Renal cortex interstitium (tissue), 11 donors: ENCODE measurements at regions not wholly inside any gene's neighbourhood (a gene's known extent, or its start where the extent isn't known, plus 50 kb on each side); places are given as distances from the start of the nearest gene placed in this dataset.
A peak's percentile ranks its signal among the peaks of the same experiment; 100 is the strongest.

ENCODE experiments used
- DNase-seq, 11 donors: peaks; one replicate each; pipeline ENCODE4 v3.0.0-alpha.2; 2013; ENCODE audit warnings: low read depth in 9 of 11, low spot score in 4 of 11; ENCODE audit errors: extremely low read depth in 1 of 11

DNA sequence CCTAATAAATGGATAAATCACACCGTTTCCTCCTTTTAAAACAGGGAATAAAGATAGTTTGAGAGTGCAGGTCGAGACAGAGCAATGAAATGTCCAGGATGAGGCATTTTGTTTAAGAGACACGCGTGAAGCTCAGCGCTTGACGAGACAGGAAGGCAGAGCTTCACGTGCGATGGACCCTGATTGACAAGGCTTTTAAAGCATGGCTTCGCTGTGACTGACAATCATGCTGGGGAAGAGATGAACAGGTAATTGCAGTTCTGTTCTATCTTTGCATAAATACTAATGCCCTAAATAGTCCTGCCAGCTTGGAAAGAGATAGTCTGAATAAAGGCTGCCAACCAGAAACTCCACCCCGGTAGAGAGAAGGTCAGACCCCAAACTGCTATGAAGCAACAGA, 442.3 kb upstream of the PFKP start:
- DNase-seq, result no peak

GRCh38 chr10:2623675-2624274, 443.6 kb upstream of the PFKP start:
- no peak for DNase-seq

DNA sequence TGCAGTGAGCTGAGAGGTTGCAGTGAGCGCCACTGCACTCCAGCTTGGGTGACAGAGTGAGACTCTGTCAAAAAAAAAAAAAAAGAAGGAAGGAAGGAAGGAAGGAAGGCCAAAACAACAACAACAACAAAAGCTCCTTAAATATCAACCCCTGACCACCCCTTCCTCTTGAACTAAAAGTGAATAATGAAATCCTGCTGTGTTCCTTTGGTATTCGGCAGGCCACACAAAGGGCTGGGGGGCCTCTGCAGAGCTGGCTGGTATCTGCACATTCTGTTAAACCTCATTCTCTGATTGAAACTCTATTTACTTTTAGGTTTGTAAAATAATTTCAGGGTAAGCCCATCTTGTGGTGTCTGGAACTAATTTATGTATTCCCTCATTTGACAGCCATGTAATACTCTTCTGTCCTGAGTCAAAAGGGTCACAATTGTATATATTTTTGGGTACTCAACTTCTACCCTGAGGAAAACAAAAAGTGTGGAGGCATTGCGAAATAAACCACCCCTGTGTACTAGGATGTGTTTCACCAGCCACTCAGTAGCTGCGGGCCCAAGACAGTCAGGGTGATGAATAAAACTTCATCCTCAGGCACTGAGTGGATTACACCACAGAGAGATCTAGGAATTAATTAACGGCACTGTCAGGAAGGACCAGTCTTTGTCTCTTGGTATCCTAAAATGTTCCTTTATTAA, 446.4 kb upstream of the PFKP start:
- DNase-seq, result no peak

GRCh38 chr10:2619916-2620315, 447.4 kb upstream of the PFKP start:
- no peak for DNase-seq

- DNase-seq, result peak; percentile 4 to 30 (median 13)
These were observed 447.9 kb upstream of the PFKP start for GRCh38 chr10:2619472-2619871.

- no peak for DNase-seq
These were observed 448.7 kb upstream of the PFKP start for GRCh38 chr10:2618690-2619089.

DNA sequence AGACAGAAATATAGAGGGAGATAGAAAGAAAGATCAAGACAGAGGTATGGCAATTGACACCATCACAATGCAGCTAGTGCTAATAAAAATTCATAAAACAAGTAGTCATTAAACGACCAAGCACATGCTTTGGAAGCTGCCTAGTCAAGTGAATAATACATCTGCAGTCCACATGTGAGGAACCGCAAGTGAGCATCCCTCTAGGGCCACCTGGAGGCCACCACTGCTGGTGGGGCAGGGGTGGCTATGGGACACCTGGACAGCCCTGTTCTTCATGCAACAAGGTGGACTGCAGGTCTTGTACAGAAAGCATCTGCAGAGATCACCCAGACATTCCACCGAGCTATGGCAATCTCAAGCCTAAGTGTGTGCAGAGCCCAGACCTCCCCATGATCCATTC, 451.1 kb upstream of the PFKP start:
- no peak for DNase-seq

DNA sequence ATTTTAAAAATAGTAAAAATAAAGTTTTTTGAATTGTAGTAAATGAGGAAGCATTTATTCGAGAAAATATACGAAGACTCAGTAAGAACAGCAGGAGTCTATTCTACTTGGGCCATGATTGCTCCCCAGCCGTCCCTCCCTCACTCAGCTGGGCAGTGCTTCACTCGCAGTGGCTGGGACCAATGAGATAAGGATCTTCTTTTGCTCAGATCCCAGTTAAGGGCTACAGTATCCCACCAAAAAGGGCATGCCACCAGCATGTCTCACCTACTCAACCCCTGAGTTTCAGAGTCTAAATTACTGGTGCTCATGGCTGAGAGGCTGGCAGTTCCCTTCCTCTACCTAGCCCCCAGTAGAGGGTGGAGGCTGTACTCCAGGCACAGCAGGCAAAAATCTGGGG, 455.7 kb upstream of the PFKP start:
- no peak for DNase-seq

- no peak for DNase-seq
These were observed 456.4 kb upstream of the PFKP start for GRCh38 chr10:2610946-2611345.

DNA sequence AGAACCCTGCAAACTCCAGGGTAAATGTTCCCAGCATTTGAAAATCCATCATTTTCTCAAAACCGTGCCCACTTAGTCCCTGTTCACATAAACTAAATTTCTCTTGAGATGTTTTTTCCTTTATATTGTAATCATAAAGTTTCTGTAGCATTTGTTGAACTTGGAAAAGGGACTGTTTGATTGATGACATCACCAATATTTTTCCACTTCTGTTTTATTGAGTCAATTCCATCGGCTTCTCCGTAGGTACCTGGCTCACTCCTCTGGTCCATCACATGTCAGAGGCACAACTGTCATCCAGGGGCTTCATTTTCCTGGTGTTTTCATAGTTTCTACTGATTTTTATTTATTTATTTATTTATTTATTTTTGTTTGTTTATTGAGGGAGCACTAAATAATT, 462.5 kb upstream of the PFKP start:
- no peak for DNase-seq

- no peak for DNase-seq
These were observed 467.8 kb upstream of the PFKP start for GRCh38 chr10:2599571-2599970.

DNA sequence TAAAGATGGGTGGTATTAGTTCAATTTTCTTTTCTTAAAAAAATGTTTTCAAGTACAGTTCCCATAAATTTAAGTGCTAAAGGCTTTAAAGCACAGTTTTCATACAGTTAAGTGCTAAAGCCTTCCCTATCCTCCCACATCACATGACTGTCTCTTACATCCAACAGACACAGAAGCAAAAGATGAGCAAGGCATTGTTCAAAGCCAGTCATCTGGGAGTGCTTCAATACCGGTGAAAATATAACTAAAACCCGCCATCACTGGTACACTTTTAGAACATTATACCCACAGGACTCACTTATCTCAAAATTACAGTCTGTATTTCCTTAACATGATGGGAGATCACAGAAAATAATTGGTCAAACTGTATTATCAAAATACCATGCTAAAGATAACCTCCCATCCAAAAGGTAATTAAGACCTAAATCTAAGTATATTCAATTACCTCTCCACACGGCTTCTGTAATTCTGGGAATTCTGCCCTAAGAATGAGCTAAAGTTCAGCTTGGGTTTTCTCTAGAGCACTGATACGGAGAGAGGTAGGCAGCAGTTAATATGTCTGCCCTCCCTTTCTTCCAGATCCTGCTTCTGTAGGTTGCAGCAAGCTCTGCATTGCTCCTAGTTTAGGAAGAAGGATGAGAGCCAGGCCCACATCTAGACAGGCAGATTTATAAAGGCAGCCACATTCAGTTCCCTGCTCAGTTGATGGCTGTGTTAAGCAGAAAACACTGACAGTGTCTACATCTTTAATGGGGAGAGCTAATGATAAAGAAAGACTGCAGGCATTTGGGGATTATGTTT, 474.8 kb upstream of the PFKP start:
- DNase-seq, result no peak

GRCh38 chr10:2589196-2589595, 478.2 kb upstream of the PFKP start:
- DNase-seq, result no peak

DNA sequence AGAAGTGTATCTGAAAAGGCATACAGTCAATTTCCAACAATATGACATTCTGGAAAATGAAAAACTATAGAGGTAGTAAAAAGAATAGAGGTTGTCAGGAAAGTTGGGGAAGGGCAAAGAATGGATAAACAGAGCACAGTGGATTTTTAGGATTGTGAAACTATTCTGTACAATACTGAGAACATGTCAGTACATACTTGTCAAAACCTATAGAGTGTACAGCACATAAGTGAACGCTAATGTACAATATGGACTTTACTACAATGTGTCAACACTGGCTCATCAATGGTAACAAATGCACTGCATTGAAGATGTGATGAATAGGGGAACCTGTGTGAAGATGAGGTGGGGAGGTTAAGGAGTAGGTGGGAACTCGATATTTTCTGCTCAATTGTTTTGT, 483.0 kb upstream of the PFKP start:
- no peak for DNase-seq

GRCh38 chr10:2576892-2577291, 490.5 kb upstream of the PFKP start:
- DNase-seq, result no peak

- DNase-seq, result no peak
These were observed 491.9 kb upstream of the PFKP start for GRCh38 chr10:2575460-2575859.

- no peak for DNase-seq
These were observed 494.7 kb upstream of the PFKP start for GRCh38 chr10:2572611-2573010.

DNA sequence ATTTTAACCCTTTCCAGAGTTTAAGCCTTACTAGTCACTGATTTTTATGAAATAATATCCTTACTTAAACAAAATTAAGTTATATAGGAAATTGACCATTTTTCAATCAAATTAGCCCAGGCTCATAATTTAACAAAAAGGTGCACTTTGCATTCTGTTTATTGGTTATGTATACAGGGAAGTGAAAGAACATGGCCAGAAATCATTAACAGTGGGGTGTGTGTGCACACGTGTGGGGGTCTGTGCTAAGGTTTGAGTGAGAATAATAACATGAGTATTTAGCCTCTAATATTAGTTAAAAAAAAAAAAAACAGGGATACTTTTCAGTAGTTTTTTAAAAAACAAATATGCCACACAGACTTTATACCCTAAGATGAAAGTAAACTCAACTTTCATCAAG, 510.5 kb upstream of the PFKP start:
- DNase-seq, result no peak

GRCh38 chr10:2548071-2548470, 519.3 kb upstream of the PFKP start:
- no peak for DNase-seq

DNA sequence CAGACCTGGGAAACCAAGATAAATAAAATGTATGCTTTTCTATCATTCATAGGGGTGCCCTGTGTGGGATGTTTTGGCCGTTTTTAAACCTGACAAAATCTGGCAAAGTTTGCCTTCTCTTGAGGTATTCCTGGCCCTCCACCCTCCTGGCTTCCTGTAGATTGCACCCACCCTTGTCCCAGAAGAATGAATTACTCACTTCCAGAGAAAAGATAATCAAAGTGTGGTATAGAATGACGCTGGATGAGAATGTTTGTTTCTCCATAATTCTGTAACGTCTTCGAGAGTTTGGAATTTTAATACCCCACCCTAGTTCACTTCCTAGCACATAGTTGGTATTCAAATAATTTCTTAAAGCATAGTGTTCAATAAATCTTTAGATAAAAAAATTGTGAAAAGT, 519.7 kb upstream of the PFKP start:
- no peak for DNase-seq
